Adipocyte (in vitro differentiated cells): ENCODE measurements at regions not wholly inside any gene's neighbourhood (a gene's known extent, or its start where the extent isn't known, plus 50 kb on each side); places are given as distances from the start of the nearest gene placed in this dataset.
A peak's percentile ranks its signal among the peaks of the same experiment; 100 is the strongest.

ENCODE experiments used
- DNase-seq: peaks from one replicate; pipeline ENCODE4 v3.0.0-alpha.2; 2015; ENCODE audit warnings: low read depth
- H3K27me3 ChIP-seq: replicated peaks from 2 replicates; pipeline ENCODE4 v1.7.0; 2013; ENCODE audit warnings: mild to moderate bottlenecking, low read length, moderate library complexity; ENCODE audit not compliant: control insufficient read depth, insufficient read depth
- H3K36me3 ChIP-seq: 2 replicates; pipeline ENCODE4 v1.7.0; 2013; ENCODE audit warnings: low read length, mild to moderate bottlenecking, moderate library complexity; ENCODE audit not compliant: control insufficient read depth, insufficient read depth, severe bottlenecking
- H3K4me1 ChIP-seq: 2 replicates; pipeline ENCODE4 v1.7.0; 2013; ENCODE audit warnings: mild to moderate bottlenecking, low read length, moderate library complexity; ENCODE audit not compliant: control insufficient read depth, insufficient read depth
- H3K4me3 ChIP-seq: 2 replicates; pipeline ENCODE4 v1.7.0; 2013; ENCODE audit warnings: mild to moderate bottlenecking, low read length, moderate library complexity
- H3K9ac ChIP-seq: 2 replicates; pipeline ENCODE4 v1.7.0; 2013; ENCODE audit warnings: mild to moderate bottlenecking, low read length, moderate library complexity
- H3K9me3 ChIP-seq: 2 replicates; pipeline ENCODE4 v1.7.0; 2013; ENCODE audit warnings: mild to moderate bottlenecking, low read length, moderate library complexity; ENCODE audit not compliant: control insufficient read depth

DNA sequence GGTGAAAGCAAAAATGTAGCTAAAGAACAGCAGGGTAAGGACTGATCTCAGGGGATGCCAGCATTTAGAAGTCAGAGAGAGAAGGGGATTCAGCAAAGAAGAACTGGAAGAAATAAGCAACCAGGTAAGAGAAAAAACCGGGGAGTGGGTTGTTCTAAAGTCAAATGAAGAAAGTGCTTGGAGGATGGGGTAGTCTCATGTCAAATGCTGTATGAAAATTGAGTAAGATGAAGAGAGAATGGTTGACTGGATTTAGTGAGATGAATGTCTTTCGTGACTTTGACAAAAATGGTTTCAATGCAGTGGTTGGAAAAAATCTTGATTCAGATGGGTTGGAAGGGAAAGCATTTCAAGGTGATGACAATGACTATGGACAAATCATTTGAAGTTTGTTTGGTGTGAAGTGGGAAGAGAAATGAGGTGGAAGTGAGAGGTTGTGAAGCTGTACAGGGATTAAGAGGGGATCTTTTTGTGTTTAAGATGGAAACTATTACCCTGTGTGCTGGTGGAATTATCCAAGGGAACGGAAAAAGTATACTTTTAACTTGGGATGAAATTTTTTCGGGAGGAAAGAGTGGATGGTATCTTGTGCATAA is 484.0 kb downstream of the ETS1 start:
- DNase-seq, result no peak
- Histone ChIP-seq H3K9ac (no peak overlapping the region), H3K4me3 (no peak overlapping the region), H3K4me1 (no peaks in the 10 kb centered on the region), H3K9me3 (no peaks in the 10 kb centered on the region), H3K27me3 (no peaks in the 10 kb centered on the region), H3K36me3 (no peaks in the 10 kb centered on the region)

- DNase-seq, result no peak
- H3K27me3 ChIP-seq, result no peaks in the 10 kb centered on the region
- no peak overlapping the region for H3K9ac ChIP-seq
- no peaks in the 10 kb centered on the region for H3K36me3 ChIP-seq
- no peak overlapping the region for H3K4me3 ChIP-seq
- H3K9me3 ChIP-seq, result no peaks in the 10 kb centered on the region
- H3K4me1 ChIP-seq, result no peaks in the 10 kb centered on the region
These were observed 488.6 kb downstream of the ETS1 start for GRCh38 chr11:128098781-128099180.

DNA sequence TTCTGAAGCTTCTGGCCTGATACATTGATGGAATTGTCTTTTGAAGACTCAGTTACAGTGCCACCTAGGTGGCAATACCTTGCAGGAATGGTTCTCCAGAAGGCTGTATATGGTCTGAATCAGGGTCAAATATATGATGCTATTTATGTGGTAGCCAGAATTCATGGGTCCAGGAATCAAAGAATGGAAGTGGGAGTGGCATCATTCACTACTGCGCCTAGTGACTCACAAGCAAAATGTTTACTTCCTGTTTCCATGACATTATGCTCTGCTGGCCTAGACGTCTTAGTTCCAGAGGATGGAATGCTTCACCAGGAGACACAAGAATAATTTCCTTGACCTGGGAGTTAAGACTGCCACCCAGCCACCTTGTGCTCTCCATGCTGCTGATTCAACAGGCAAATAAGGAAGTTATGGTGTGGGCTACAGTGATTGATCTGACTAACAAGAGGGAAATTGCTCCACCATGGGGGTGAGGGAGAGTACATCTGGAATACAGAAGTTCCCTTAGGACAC is 491.8 kb downstream of the ETS1 start:
- H3K36me3 ChIP-seq, result no peaks in the 10 kb centered on the region
- H3K9ac ChIP-seq, result no peak overlapping the region
- peak; percentile 69 for DNase-seq
- no peak overlapping the region for H3K4me3 ChIP-seq
- no peaks in the 10 kb centered on the region for H3K27me3 ChIP-seq
- peaks cover 5% of the 10 kb centered on the region for H3K9me3 ChIP-seq
- no peaks in the 10 kb centered on the region for H3K4me1 ChIP-seq

- no peak overlapping the region for H3K9ac ChIP-seq
- H3K4me3 ChIP-seq, result no peak overlapping the region
- no peak for DNase-seq
- H3K9me3 ChIP-seq, result peaks cover 20% of the 10 kb centered on the region
- H3K4me1 ChIP-seq, result no peaks in the 10 kb centered on the region
- H3K36me3 ChIP-seq, result no peaks in the 10 kb centered on the region
- no peaks in the 10 kb centered on the region for H3K27me3 ChIP-seq
These were observed 493.7 kb downstream of the ETS1 start for GRCh38 chr11:128093689-128094088.

- no peak for DNase-seq
- H3K4me3 ChIP-seq, result no peak overlapping the region
- H3K9ac ChIP-seq, result no peak overlapping the region
- H3K27me3 ChIP-seq, result no peaks in the 10 kb centered on the region
- peaks cover 24% of the 10 kb centered on the region for H3K9me3 ChIP-seq
- no peaks in the 10 kb centered on the region for H3K36me3 ChIP-seq
- H3K4me1 ChIP-seq, result no peaks in the 10 kb centered on the region
These were observed 497.4 kb downstream of the ETS1 start for GRCh38 chr11:128089962-128090361.

GRCh38 chr11:128086794-128087193 is 500.6 kb downstream of the ETS1 start:
- H3K27me3 ChIP-seq, result no peaks in the 10 kb centered on the region
- H3K9ac ChIP-seq, result no peak overlapping the region
- H3K9me3 ChIP-seq, result peaks cover 40% of the 10 kb centered on the region
- no peak overlapping the region for H3K4me3 ChIP-seq
- no peaks in the 10 kb centered on the region for H3K36me3 ChIP-seq
- no peaks in the 10 kb centered on the region for H3K4me1 ChIP-seq
- no peak for DNase-seq

DNA sequence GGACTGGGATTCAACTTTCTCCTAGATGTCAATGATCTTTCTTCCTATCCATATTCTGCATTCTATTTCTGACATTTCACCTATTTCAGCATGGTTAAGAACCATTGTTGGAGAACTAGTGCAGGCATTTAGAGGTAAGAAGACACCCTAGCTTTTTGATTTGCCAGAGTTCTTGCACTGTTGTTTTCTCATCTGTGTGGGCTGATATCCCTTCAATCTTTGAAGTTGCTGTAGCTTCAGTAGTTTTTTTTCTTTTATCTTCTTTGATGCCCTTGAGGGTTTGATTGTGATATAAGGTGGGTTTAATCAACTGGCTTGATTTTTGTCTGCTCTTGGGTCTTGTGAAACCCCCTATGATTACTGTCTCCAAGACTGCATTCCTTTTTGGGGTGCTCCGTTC is 502.1 kb downstream of the ETS1 start:
- Histone ChIP-seq H3K36me3 (no peaks in the 10 kb centered on the region), H3K9ac (no peak overlapping the region), H3K9me3 (peaks cover 35% of the 10 kb centered on the region), H3K27me3 (no peaks in the 10 kb centered on the region), H3K4me3 (no peak overlapping the region), H3K4me1 (no peaks in the 10 kb centered on the region)
- DNase-seq, result no peak

- no peak overlapping the region for H3K9ac ChIP-seq
- H3K9me3 ChIP-seq, result peaks cover 21% of the 10 kb centered on the region
- H3K4me1 ChIP-seq, result no peaks in the 10 kb centered on the region
- no peaks in the 10 kb centered on the region for H3K36me3 ChIP-seq
- DNase-seq, result no peak
- H3K4me3 ChIP-seq, result no peak overlapping the region
- no peaks in the 10 kb centered on the region for H3K27me3 ChIP-seq
These were observed 504.8 kb downstream of the ETS1 start for GRCh38 chr11:128082574-128082973.

- Histone ChIP-seq H3K36me3 (no peaks in the 10 kb centered on the region), H3K9me3 (no peaks in the 10 kb centered on the region), H3K4me1 (peaks cover 11% of the 10 kb centered on the region), H3K27me3 (no peaks in the 10 kb centered on the region), H3K9ac (no peak overlapping the region), H3K4me3 (no peak overlapping the region)
- DNase-seq, result no peak
These were observed 517.7 kb downstream of the ETS1 start for GRCh38 chr11:128069665-128070064.

DNA sequence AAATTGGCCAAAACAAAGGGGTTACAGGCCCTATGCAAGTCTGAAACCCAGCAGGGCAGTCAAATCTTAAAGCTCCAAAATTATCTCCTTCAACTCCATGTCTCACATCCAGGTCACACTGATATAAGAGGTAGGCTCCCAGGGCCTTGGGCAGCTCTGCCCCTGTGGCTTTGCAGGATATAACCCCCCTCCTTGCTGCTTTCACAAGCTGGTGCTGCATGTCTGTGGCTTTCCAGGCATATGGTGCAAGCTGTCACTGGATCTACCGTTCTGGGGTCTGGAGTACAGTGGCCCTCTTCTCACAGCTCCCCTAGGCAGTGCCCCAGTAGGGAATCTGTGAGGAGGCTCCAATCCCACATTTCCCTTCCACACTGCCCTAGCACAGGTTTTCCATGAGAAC is 519.6 kb downstream of the ETS1 start:
- Histone ChIP-seq H3K9me3 (no peaks in the 10 kb centered on the region), H3K27me3 (no peaks in the 10 kb centered on the region), H3K36me3 (no peaks in the 10 kb centered on the region), H3K4me3 (no peak overlapping the region), H3K4me1 (peaks cover 11% of the 10 kb centered on the region), H3K9ac (no peak overlapping the region)
- no peak for DNase-seq

DNA sequence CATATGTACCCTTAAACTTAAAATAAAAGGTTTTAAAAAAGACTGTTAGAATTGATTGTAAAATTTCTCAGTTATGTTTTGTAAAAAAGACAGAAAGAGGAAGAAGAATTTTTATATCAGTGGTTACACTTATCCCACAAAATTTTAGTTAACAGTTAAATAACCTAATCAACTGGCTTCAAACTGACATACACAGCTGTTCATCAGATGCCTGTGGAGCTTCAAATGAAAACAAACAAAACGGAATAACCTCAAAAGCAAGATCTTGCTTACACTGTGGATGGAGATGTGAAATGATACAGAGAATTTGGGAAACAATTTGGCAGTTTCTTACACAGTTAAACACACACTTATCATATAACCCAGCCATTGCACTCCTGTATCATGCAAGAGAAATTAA is 521.0 kb downstream of the ETS1 start:
- no peak for DNase-seq
- Histone ChIP-seq H3K27me3 (no peaks in the 10 kb centered on the region), H3K9ac (no peak overlapping the region), H3K4me3 (no peak overlapping the region), H3K36me3 (no peaks in the 10 kb centered on the region), H3K9me3 (no peaks in the 10 kb centered on the region), H3K4me1 (peaks cover 11% of the 10 kb centered on the region)

GRCh38 chr11:128061281-128061871 is 526.0 kb downstream of the ETS1 start:
- Histone ChIP-seq H3K9me3 (no peaks in the 10 kb centered on the region), H3K27me3 (no peaks in the 10 kb centered on the region), H3K36me3 (no peaks in the 10 kb centered on the region), H3K4me1 (peaks cover 5% of the 10 kb centered on the region), H3K9ac (no peak overlapping the region), H3K4me3 (no peak overlapping the region)
- no peak for DNase-seq
